ENCODE measurements at regions not wholly inside any gene's neighbourhood (a gene's known extent, or its start where the extent isn't known, plus 50 kb on each side); places are given as distances from the start of the nearest gene placed in this dataset.

DNA sequence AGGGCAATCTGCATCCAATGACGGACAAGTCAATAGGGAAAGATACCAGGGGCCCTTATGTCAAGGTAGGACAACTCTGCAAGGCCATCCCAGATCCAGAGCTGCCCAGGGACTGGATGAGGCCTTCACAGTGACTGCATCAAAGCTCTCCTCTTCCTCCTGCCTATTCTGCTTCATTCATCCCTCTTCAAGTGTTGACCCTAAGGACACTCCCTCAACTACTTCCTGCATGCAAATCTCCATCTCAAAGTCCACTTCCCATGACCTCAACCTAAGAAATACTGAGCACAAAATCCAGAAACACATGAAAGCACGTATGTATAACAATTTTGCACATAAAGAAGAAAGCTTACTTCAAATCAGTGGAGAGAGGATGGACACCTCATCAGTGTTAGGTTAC lies 182.3 kb downstream of the AVL9 start:
- TF ChIP-seq POLR2AphosphoS5 (IDR thresholded peaks at IDR 0.05; ENCODE audit: low read depth, low read length) (no peak), POLR2A (IDR thresholded peaks at IDR 0.05; ENCODE audit: low read depth, low read length) (no peak)
